ENCODE measurements at regions not wholly inside any gene's neighbourhood (a gene's known extent, or its start where the extent isn't known, plus 50 kb on each side); places are given as distances from the start of the nearest gene placed in this dataset.

GRCh38 chr10:78170026-78170475 lies 136.4 kb downstream of the RPS24 start:
- TF ChIP-seq CTCF (IDR thresholded peaks at IDR 0.05) (no peak), POLR2A (IDR thresholded peaks at IDR 0.05) (no peak)

Data from testis (tissue), 2 donors.